ENCODE measurements at regions not wholly inside any gene's neighbourhood (a gene's known extent, or its start where the extent isn't known, plus 50 kb on each side); places are given as distances from the start of the nearest gene placed in this dataset.

- TF ChIP-seq CTCF (IDR thresholded peaks at IDR 0.05; ENCODE audit: poor library complexity, severe bottlenecking), result no peak
- no peak for TF ChIP-seq EP300 (conservative IDR thresholded peaks at IDR 0.05; ENCODE audit: poor library complexity, severe bottlenecking)
- no peak for TF ChIP-seq EZH2 (IDR thresholded peaks at IDR 0.05; ENCODE audit: borderline replicate concordance, insufficient read depth, low read length, poor library complexity, severe bottlenecking)
- no peak for TF ChIP-seq SMC3 (conservative IDR thresholded peaks at IDR 0.05; ENCODE audit: poor library complexity)
These were observed 243.9 kb downstream of the CTTN start for GRCh38 chr11:70642266-70642665.
